Activated naive CD4-positive, alpha-beta T cell (primary cell): ENCODE measurements at regions not wholly inside any gene's neighbourhood (a gene's known extent, or its start where the extent isn't known, plus 50 kb on each side); places are given as distances from the start of the nearest gene placed in this dataset.
"Not testable (repeated sequence)": the region's sequence is repeated elsewhere in the genome, so short reads cannot be mapped to it uniquely, and the experiment has no call there.

Experiments
- DNase-seq, 4 experiments: peaks; one replicate each; lab custom pipeline; 2025; lab: John Stamatoyannopoulos, UW

GRCh38 chr9:29393064-29393463 is 1819.8 kb upstream of the C9orf72 start:
- no peak for DNase-seq

DNA sequence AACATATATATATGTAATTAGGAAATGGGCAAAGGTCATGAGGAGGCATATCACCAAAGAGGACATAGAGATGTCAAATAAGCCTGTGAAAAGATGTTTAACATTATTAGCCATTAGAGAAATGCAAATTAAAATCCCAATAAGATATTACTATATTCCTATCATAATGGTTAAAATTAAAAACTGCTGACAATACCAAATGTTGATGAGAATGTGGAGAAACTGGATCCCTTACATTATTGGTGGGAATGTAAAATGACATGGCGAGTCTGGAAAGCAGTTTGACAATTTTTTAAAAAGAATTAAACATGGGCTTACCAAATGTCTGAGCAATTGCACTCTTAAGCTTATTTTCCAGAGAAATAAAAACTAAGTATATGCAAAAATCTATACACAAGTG is 1821.6 kb upstream of the C9orf72 start:
- DNase-seq: no peak

DNA sequence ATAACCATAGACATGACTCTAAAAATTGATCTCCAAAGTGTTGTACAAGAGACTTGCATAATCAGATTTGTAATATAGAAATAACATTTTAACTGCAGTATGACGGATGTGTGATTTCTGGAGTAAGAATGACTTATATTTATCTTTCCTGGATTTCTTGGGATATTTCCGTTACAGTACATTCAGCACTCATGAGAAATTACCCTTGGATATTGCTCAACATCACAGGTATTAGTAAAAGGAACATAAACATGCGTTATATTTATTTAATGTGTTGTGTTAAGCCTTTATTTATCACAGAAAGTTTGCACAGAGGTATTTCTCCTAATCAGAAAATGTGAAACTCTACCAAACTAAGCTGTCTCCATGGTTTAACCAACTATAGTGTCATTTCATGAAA is 1823.9 kb upstream of the C9orf72 start:
- DNase-seq: no peak

DNA sequence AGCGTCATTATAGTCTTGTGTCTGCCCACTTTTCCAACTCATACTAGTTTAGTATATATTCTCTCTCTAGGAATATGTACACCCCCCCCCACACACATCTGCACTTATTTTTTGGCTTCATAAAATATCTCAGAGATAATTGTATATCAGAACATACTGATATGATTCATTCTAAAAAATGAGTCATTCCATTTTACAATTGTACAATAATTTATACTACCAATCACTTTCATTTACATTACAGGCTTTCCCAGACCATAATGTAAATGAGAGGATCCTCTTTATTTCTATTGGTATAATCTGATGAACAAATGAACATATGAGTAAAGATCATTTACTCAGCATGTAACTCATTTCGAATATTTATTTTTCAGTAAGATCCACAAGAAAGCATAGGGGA is 1842.9 kb upstream of the C9orf72 start:
- DNase-seq: no peak

DNA sequence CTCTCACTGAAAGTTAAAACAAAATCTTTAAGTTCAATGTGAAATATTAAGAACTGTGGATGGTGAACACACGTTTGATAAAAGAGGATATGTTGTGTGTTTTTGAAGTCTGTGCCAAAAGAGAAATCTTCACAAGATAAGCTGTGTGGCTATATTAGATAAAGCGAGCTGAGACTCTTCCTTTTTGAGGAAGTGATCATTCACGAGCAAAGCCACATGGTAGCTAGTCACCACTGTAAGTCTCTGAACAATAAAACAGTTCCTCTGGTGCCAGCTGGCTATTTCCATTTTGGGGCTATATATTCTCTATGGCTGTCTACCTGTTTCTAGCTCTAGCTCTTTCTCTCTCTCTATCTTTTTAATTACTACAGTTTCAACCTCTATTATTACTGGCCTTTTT is 1849.2 kb upstream of the C9orf72 start:
- no peak for DNase-seq

DNA sequence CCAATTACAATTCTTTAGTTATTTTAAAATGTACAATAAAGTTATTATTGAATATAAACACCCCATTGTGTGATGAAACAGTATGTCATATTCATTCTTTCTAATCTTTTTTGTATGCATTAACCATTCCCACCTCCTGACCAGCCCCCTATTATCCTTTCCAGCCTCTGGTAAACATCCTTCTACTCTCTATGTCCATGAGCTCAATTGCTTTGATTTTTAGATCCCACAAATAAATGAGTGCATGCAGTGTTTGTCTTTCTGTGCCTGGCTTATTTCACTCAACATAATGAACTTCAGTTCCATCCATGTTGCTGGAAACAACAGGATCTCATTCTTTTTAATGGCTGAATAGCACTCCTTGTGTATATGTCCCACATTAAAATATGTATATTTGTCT is 1858.9 kb upstream of the C9orf72 start:
- DNase-seq: no peak

DNA sequence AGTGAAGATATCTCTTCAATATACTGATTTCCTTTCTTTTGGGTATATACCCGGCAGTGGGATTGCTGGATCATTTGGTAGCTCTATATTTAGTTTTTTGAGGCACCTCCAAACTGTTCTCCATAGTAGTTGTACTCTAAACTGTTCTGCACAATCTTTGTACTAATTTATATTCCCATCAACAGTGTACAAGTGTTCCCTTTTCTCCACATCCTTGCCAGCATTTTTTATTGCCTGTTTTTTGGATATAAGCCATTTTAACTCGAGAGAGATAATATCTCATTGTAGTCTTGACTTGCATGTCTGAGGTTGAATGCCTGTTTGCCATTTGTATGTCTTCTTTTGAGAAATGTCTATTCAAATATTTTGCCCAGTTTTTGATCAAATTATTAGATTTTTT is 1859.4 kb upstream of the C9orf72 start:
- not testable (repeated sequence) for DNase-seq

GRCh38 chr9:29435368-29435767 is 1862.1 kb upstream of the C9orf72 start:
- DNase-seq: no peak

- DNase-seq: no peak
Observed at GRCh38 chr9:29437526-29437925, 1864.2 kb upstream of the C9orf72 start.

- DNase-seq: no peak
Observed at GRCh38 chr9:29439961-29440360, 1866.7 kb upstream of the C9orf72 start.

- no peak for DNase-seq
Observed at GRCh38 chr9:29440449-29440848, 1867.2 kb upstream of the C9orf72 start.

DNA sequence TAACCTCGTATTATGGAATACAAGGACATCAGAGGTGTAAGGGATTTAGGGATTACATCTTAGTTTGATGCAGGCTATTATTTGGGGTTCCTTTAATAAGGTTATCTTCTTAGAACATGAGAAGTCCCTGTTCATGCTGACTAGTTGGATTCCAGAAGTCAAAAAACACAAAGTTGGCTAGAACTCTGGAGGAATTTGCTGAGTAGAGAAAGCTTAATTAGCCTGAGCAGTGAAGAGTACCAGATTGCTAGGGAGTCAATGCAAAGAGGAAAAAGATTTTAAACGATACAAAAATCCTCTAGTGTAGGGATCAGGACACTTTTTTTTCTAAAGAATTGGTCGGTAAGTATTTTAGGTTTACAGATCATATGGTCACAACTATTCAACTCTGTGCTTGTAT is 1872.5 kb upstream of the C9orf72 start:
- DNase-seq: no peak

- DNase-seq: no peak
Observed at GRCh38 chr9:29449306-29449705, 1876.0 kb upstream of the C9orf72 start.

DNA sequence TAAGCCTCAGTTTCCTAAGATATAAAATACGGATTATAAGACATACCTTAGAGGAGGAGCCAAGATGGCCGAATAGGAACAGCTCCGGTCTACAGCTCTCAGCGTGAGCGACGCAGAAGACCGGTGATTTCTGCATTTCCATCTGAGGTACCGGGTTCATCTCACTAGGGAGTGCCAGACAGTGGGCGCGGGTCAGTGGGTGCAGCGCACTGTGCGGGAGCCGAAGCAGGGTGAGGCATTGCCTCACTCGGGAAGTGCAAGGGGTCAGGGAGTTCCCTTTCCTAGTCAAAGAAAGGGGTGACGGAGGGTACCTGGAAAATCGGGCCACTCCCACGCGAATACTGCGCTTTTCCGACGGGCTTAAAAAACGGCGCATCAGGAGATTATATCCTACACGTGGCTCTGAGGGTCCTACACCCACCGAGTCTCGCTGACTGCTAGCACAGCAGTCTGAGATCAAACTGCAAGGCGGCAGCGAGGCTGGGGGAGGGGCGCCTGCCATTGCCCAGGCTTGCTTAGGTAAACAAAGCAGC is 1877.1 kb upstream of the C9orf72 start:
- not testable (repeated sequence) for DNase-seq

DNA sequence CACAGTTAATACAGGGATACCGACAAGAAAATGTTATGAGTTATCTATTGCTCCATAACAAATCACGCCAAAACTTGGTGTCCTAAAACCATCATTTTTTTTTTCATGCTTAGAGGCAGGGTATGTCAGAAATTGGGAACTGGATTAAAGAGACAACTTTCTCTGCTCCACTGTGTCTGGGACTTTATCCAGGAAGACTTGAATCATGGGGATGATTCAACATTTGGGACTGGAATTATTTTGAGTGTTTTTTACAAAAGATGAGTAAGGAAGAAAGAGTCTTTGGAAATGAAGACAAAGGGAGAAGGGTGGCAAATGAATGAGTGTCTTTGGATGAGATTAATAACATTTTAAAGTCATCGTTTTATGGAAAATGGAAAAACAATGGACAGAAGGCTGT is 1883.7 kb upstream of the C9orf72 start:
- DNase-seq: no peak

GRCh38 chr9:29475471-29475870 is 1902.2 kb upstream of the C9orf72 start:
- DNase-seq: no peak

GRCh38 chr9:29511680-29512079 is 1938.4 kb upstream of the C9orf72 start:
- no peak for DNase-seq

GRCh38 chr9:29514336-29514735 is 1941.1 kb upstream of the C9orf72 start:
- no peak for DNase-seq

- DNase-seq: no peak
Observed at GRCh38 chr9:29514862-29515261, 1941.6 kb upstream of the C9orf72 start.

DNA sequence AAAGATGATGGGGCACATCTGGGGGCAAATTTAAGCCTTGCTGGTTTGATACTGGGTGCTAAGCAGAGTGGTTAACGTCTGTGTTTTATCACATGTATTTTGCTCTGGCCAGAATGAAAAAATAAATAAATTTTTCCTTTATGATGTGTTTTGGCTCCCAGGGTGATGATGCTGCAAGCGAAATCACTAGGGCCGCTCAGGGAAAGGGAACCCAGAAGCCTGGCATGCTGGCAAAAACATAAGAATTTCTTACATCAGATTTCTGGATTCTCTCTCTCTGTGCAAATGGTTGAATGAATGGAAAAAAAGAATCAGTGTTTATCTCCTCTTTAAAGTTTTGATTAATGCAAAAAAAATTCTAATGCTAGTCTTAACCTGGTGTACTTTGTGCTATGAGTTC is 1975.2 kb upstream of the C9orf72 start:
- no peak for DNase-seq

DNA sequence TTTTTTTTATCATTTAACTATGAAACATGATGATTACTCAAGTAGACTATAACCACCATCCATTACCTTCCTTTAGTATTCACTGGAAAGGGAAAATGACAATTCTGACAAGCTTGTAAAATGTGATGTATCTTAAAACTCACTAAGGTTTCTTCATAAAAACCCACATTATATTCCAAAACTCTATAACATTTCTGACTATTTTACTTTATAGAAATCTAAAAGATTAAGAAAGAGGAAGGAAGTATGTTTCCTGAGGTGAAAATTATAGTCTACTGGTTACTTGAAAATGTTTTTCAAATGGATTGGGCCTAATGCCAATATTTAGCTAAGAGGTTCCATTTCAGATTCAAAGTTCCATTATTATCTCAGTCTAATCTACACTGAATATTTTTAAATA is 1982.2 kb upstream of the C9orf72 start:
- DNase-seq: no peak

GRCh38 chr9:29556317-29556716 is 1983.0 kb upstream of the C9orf72 start:
- no peak for DNase-seq

DNA sequence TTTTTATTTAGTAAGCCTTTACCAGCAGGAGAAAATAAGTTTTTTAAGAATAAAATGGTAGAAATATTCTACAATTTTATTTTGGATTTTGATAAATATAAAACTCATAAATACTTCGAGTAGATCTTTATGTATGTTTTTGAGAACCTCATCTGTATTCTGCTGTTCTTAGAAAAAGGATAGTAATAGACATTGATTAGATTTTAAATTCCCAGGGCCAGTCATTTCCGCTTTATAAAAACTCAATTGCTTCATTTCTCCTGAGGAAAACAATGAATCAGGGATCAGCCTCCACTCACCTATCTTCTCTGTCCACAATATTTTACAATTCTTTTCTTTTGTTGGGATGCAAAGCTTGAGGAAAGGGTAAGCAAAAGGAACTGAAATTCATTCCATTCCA is 1983.5 kb upstream of the C9orf72 start:
- DNase-seq: no peak

DNA sequence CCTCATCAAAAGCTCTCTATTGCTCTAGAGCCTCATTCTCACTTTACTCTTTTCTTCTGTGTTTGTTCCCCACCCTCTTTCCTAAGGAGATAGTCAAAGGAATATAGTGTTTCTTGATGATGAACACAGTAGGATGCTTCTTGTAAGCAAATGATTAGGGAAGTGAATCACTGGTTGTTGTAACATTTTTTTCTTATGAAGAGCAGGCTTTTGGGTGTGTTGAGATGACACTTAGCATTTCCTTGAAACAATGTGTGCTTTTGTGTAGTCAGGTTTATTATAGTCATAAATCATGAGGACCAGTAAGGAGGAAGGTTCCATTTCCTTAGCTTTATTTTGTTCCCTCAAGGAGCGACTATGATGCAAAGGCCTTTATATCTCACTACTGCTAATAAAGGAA is 1991.3 kb upstream of the C9orf72 start:
- DNase-seq: no peak

GRCh38 chr9:29575219-29575618 is 2001.9 kb upstream of the C9orf72 start:
- DNase-seq: no peak
